CD4-positive, alpha-beta T cell (primary cell): ENCODE measurements at regions not wholly inside any gene's neighbourhood (a gene's known extent, or its start where the extent isn't known, plus 50 kb on each side); places are given as distances from the start of the nearest gene placed in this dataset.

Experiments used
- ATAC-seq: fragments of 200-7000 bp; cut with Tn5 transposase; one replicate; pipeline ENCODE4 v1.10.0; 2022; ENCODE audit warnings: mild to moderate bottlenecking; ENCODE audit not compliant: poor library complexity
- CTCF ChIA-PET: fragments of 350-600 bp; sonication (Branson Sonifier 250); formaldehyde crosslinking; loops from one replicate; lab custom pipeline; 2021; ENCODE audit warnings: antibody characterized with exemption, inconsistent platforms; lab: Charles Lee
- POLR2A ChIA-PET: fragments of 350-600 bp; sonication (Branson Sonifier 250); formaldehyde crosslinking; loops from one replicate; lab custom pipeline; 2021; ENCODE audit warnings: antibody characterized with exemption, inconsistent platforms; lab: Charles Lee
- DNase-seq, 14 experiments: peaks; one replicate each; pipeline ENCODE4 v3.0.0-alpha.2; 2013 to 2020; ENCODE audit warnings: mixed read lengths in 2 of 14
- H3K27ac ChIP-seq, 2 donors: one replicate each; pipeline versions ENCODE4 v1.5.1 to v1.7.0; 2013; ENCODE audit warnings: low read length in 2 of 2, low read depth in 1 of 2, mild to moderate bottlenecking in 1 of 2
- H3K27me3 ChIP-seq, 2 experiments: 1 replicate in 1 of 2; 2 replicates in 1 of 2; pipeline versions ENCODE4 v1.6.1 to v1.7.0; 2013; ENCODE audit warnings: low read length in 2 of 2, control low read depth in 1 of 2, mild to moderate bottlenecking in 1 of 2, moderate library complexity in 1 of 2; ENCODE audit not compliant: insufficient read depth in 2 of 2, control insufficient read depth in 1 of 2
- H3K36me3 ChIP-seq: one replicate; pipeline ENCODE4 v1.6.1; 2013; ENCODE audit warnings: low read length, control low read depth; ENCODE audit not compliant: insufficient read depth
- H3K4me1 ChIP-seq: one replicate; pipeline ENCODE4 v1.6.1; 2013; ENCODE audit warnings: low read length, control low read depth; ENCODE audit not compliant: insufficient read depth
- H3K4me3 ChIP-seq: one replicate; pipeline ENCODE4 v1.5.1; 2013; ENCODE audit warnings: mild to moderate bottlenecking, low read length, moderate library complexity
- H3K9me3 ChIP-seq, 2 experiments: 1 replicate in 1 of 2; 2 replicates in 1 of 2; pipeline versions ENCODE4 v1.6.1 to v1.7.0; 2013; ENCODE audit warnings: low read length in 2 of 2, mild to moderate bottlenecking in 2 of 2, control low read depth in 1 of 2, moderate library complexity in 1 of 2; ENCODE audit not compliant: control insufficient read depth in 1 of 2, insufficient read depth in 1 of 2
- H3K27ac Mint-ChIP-seq: one replicate; pipeline ENCODE4 v1.8.0; 2020; ENCODE audit warnings: mixed read lengths
- H3K27me3 Mint-ChIP-seq: one replicate; pipeline ENCODE4 v1.8.0; 2021; ENCODE audit warnings: mixed read lengths
- H3K36me3 Mint-ChIP-seq: one replicate; pipeline ENCODE4 v1.8.0; 2021; ENCODE audit warnings: low read depth, mixed read lengths
- H3K4me1 Mint-ChIP-seq: one replicate; pipeline ENCODE4 v1.8.0; 2021; ENCODE audit warnings: low read depth, mixed read lengths
- H3K4me3 Mint-ChIP-seq: one replicate; pipeline ENCODE4 v1.8.0; 2020; ENCODE audit warnings: mild to moderate bottlenecking, mixed read lengths
- H3K9me3 Mint-ChIP-seq: one replicate; pipeline ENCODE4 v1.8.0; 2020; ENCODE audit warnings: mixed read lengths
- intact Hi-C, 2 experiments: fragments of 100-400 bp; cut with DNase I in 1 of 2; cut with micrococcal nuclease in 1 of 2; formaldehyde crosslinking; loops; one replicate each; pipeline versions ENCODE4 v1.15.1 to v1.9.0; 2023 to 2025; cut with DNase I, micrococcal nuclease
- TF ChIP-seq, protein P1 (sequence below): fragments of 200-600 bp; IDR thresholded peaks from one replicate; pipeline ENCODE4 v1.8.0; 2022; ENCODE audit warnings: antibody characterized with exemption, mild to moderate bottlenecking

GRCh38 chr9:94005272-94005901 lies 50.2 kb upstream of the BARX1 start:
- H3K36me3 Mint-ChIP-seq, result no peaks in the 10 kb centered on the region
- no peaks in the 10 kb centered on the region for H3K4me1 Mint-ChIP-seq
- intact Hi-C loops, result no loop called here
- H3K9me3 ChIP-seq, result no peaks in the 10 kb centered on the region
- H3K4me3 ChIP-seq, result no peak overlapping the region
- DNase-seq, result no peak
- no peak overlapping the region for H3K27ac Mint-ChIP-seq
- ChIA-PET POLR2A (no interaction called here), CTCF (no interaction called here)
- H3K4me3 Mint-ChIP-seq, result no peak overlapping the region
- no peaks in the 10 kb centered on the region for H3K9me3 Mint-ChIP-seq
- TF ChIP-seq, protein P1, sequence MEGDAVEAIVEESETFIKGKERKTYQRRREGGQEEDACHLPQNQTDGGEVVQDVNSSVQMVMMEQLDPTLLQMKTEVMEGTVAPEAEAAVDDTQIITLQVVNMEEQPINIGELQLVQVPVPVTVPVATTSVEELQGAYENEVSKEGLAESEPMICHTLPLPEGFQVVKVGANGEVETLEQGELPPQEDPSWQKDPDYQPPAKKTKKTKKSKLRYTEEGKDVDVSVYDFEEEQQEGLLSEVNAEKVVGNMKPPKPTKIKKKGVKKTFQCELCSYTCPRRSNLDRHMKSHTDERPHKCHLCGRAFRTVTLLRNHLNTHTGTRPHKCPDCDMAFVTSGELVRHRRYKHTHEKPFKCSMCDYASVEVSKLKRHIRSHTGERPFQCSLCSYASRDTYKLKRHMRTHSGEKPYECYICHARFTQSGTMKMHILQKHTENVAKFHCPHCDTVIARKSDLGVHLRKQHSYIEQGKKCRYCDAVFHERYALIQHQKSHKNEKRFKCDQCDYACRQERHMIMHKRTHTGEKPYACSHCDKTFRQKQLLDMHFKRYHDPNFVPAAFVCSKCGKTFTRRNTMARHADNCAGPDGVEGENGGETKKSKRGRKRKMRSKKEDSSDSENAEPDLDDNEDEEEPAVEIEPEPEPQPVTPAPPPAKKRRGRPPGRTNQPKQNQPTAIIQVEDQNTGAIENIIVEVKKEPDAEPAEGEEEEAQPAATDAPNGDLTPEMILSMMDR, result no peak
- no peaks in the 10 kb centered on the region for H3K4me1 ChIP-seq
- H3K27me3 Mint-ChIP-seq, result peaks cover 11% of the 10 kb centered on the region
- no peak for ATAC-seq
- H3K36me3 ChIP-seq, result no peaks in the 10 kb centered on the region
- H3K27ac ChIP-seq, result no peak overlapping the region
- peaks cover 4 to 15% of the 10 kb centered on the region in 2 experiments for H3K27me3 ChIP-seq
